ENCODE measurements at regions not wholly inside any gene's neighbourhood (a gene's known extent, or its start where the extent isn't known, plus 50 kb on each side); places are given as distances from the start of the nearest gene placed in this dataset.

DNA sequence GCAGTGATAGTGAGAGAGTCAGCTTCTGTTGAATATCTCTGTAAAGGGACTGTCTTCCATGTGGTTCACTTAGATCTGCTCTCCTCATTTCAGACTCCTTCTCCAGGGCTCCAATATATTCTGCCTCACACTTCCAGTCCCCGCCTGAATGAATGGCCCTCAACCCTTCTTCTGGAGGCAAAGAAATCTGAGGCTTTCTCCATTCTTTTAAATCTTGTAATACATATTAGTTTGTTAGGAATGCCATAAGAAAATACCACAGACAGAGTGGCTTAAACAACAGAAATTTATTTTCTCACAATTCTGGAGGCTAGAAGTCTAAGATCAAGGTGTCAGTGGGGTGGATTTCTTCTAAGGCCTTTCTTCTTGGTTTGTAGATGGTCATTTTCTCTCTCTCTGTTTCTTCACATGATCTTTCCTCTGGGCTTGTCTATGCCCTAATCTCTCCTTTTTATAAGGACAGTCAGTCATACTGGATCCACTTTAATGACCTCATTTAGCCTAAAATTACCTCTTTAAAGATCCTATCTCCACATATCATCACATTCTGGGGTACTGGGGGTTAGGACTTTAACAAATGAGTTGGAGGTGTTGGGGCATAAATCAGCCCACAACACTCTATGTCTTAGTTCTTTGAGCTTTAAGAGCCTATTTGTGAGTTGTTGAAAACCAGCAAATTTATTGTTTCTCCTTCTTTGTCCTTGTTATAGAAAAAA is 128.5 kb upstream of the KCNK2 start:
- no peak for TF ChIP-seq ZNF605 (CRISPR knock-in tag; IDR thresholded peaks at IDR 0.05)
- TF ChIP-seq FOXJ3 (CRISPR knock-in tag; IDR thresholded peaks at IDR 0.05; ENCODE audit: borderline replicate concordance), result no peak
- Histone ChIP-seq H3K27me3 (ENCODE audit: control insufficient read depth in 1 of 2, insufficient read depth in 2 of 2, low read length in 2 of 2) (no peaks in the 10 kb centered on the region), H3K79me2 (ENCODE audit: insufficient read depth, low read length) (no peaks in the 10 kb centered on the region), H3K9me3 (ENCODE audit: low read length) (no peaks in the 10 kb centered on the region), H3K27ac (ENCODE audit: extremely low read length, insufficient read depth, low read length) (no peak overlapping the region), H3K4me1 (ENCODE audit: insufficient read depth, low read length) (no peaks in the 10 kb centered on the region), H2AFZ (ENCODE audit: low read length) (no peak overlapping the region), H4K20me1 (ENCODE audit: insufficient read depth, low read length) (no peaks in the 10 kb centered on the region), H3K9ac (ENCODE audit: insufficient read depth, low read depth, low read length) (no peak overlapping the region), H3K4me2 (ENCODE audit: low read depth, low read length) (no peak overlapping the region), H3K36me3 (replicated peaks in 1 of 2; ENCODE audit: control insufficient read depth in 1 of 2, insufficient read depth in 2 of 2, low read length in 2 of 2) (no peaks in the 10 kb centered on the region), H3K4me3 (replicated peaks in 1 of 3; ENCODE audit: insufficient read depth in 1 of 3, low read depth in 2 of 3, low read length in 3 of 3) (no peak overlapping the region)
- FAIRE-seq (no peak), ATAC-seq (no peak), DNase-seq (ENCODE audit: low spot score) (no peak)
- in situ Hi-C loops (cut with HindIII; ENCODE audit: extremely low pct_ligation_motif_present, low pct_unique_long_range_greater_than_20kb), result no loop called here
- BruUV-seq (replicated peaks), result no TSS peak
- ChIA-PET POLR2A (no interaction called here), CTCF (ENCODE audit: low intra/inter-chr PET ratio, low total read pairs) (no interaction called here)
- intact Hi-C loops (cut with micrococcal nuclease; ENCODE audit: unreplicated experiment), result no loop called here
- 0% methylated on average over 1 of the region's 1 CpG for WGBS (ENCODE audit: low lambda C conversion rate)

- intact Hi-C loops (cut with micrococcal nuclease; ENCODE audit: unreplicated experiment), result no loop called here
- no peak overlapping the region for H3K27ac ChIP-seq (ENCODE audit: extremely low read length, insufficient read depth, low read length)
- BruUV-seq (replicated peaks), result no TSS peak
These were observed 128.0 kb upstream of the KCNK2 start for GRCh38 chr1:214954617-214954949.

More at GRCh38 chr1:214954617-214954949, 128.0 kb upstream of the KCNK2 start:
- Histone ChIP-seq H3K79me2 (ENCODE audit: insufficient read depth, low read length) (no peaks in the 10 kb centered on the region), H3K4me3 (replicated peaks in 1 of 3; ENCODE audit: insufficient read depth in 1 of 3, low read depth in 2 of 3, low read length in 3 of 3) (no peak overlapping the region), H3K4me1 (ENCODE audit: insufficient read depth, low read length) (no peaks in the 10 kb centered on the region), H2AFZ (ENCODE audit: low read length) (no peak overlapping the region), H3K27me3 (ENCODE audit: control insufficient read depth in 1 of 2, insufficient read depth in 2 of 2, low read length in 2 of 2) (no peaks in the 10 kb centered on the region), H3K4me2 (ENCODE audit: low read depth, low read length) (no peak overlapping the region), H3K9me3 (ENCODE audit: low read length) (no peaks in the 10 kb centered on the region), H3K36me3 (replicated peaks in 1 of 2; ENCODE audit: control insufficient read depth in 1 of 2, insufficient read depth in 2 of 2, low read length in 2 of 2) (no peaks in the 10 kb centered on the region), H3K9ac (ENCODE audit: insufficient read depth, low read depth, low read length) (no peak overlapping the region), H4K20me1 (ENCODE audit: insufficient read depth, low read length) (no peaks in the 10 kb centered on the region)
- ATAC-seq, result no peak
- TF ChIP-seq ZNF468 (CRISPR knock-in tag; IDR thresholded peaks at IDR 0.05) (no peak), ISX (CRISPR knock-in tag; conservative IDR thresholded peaks at IDR 0.05) (no peak), DBP (CRISPR knock-in tag; IDR thresholded peaks at IDR 0.05; ENCODE audit: not compliant biosample characterization) (no peak), HNRNPLL (IDR thresholded peaks at IDR 0.05; ENCODE audit: low read depth, low read length, poor library complexity, severe bottlenecking) (no peak), HNF4G (IDR thresholded peaks at IDR 0.05; ENCODE audit: borderline replicate concordance, low read depth, low read length) (no peak), HNF4G (CRISPR knock-in tag; IDR thresholded peaks at IDR 0.05; ENCODE audit: borderline replicate concordance, low read depth) (no peak), ZBTB34 (CRISPR knock-in tag; IDR thresholded peaks at IDR 0.05) (no peak), HNRNPK (IDR thresholded peaks at IDR 0.05; ENCODE audit: low read depth, low read length, poor library complexity, severe bottlenecking) (no peak)
- ChIA-PET CTCF (ENCODE audit: low intra/inter-chr PET ratio, low total read pairs) (no interaction called here), POLR2A (no interaction called here)
- in situ Hi-C loops (cut with HindIII; ENCODE audit: extremely low pct_ligation_motif_present, low pct_unique_long_range_greater_than_20kb), result no loop called here
- DNase-seq (ENCODE audit: low spot score), result no peak
- no peak for FAIRE-seq

Measured in HepG2 (cell line).